ENCODE measurements at regions not wholly inside any gene's neighbourhood (a gene's known extent, or its start where the extent isn't known, plus 50 kb on each side); places are given as distances from the start of the nearest gene placed in this dataset.

GRCh38 chr14:85234156-85235025 is 295.6 kb upstream of the FLRT2 start:
- H3K9me3 Mint-ChIP-seq, result peaks cover under 1 to 24% (median 8%) of the 10 kb centered on the region in 11 donors
- DNase-seq (no peak), ATAC-seq (no peak)
- Histone ChIP-seq H3K27me3 (ENCODE audit: control insufficient read depth in 2 of 2, insufficient read depth in 2 of 2, low read length in 2 of 2) (no peaks in the 10 kb centered on the region), H3K4me1 (ENCODE audit: control insufficient read depth in 2 of 2, insufficient read depth in 2 of 2, low read length in 2 of 2) (no peaks in the 10 kb centered on the region), H3K9me3 (ENCODE audit: control insufficient read depth in 2 of 3, low read length in 3 of 3) (no peaks in the 10 kb centered on the region), H3K36me3 (ENCODE audit: control insufficient read depth in 2 of 3, insufficient read depth in 3 of 3, low read length in 3 of 3) (no peaks in the 10 kb centered on the region), H3K27ac (ENCODE audit: low read depth, low read length) (no peak overlapping the region), H3K4me3 (ENCODE audit: low read length) (no peak overlapping the region)
- H3K27ac Mint-ChIP-seq, result no peak overlapping the region
- no peak overlapping the region for H3K4me3 Mint-ChIP-seq
- H3K36me3 Mint-ChIP-seq, result no peaks in the 10 kb centered on the region
- no peaks in the 10 kb centered on the region for H3K27me3 Mint-ChIP-seq
- ChIA-PET POLR2A (no interaction called here), CTCF (no interaction called here)
- intact Hi-C loops (cut with micrococcal nuclease), result no loop called here
- H3K4me1 Mint-ChIP-seq, result no peaks in the 10 kb centered on the region

GRCh38 chr14:85235868-85236267 is 294.1 kb upstream of the FLRT2 start:
- intact Hi-C loops (cut with micrococcal nuclease), result no loop called here
- H3K4me1 Mint-ChIP-seq, result peaks cover 0 to under 1% (median 0%) of the 10 kb centered on the region in 7 donors
- H3K27me3 Mint-ChIP-seq, result no peaks in the 10 kb centered on the region
- Histone ChIP-seq H3K4me1 (ENCODE audit: control insufficient read depth in 2 of 2, insufficient read depth in 2 of 2, low read length in 2 of 2) (no peaks in the 10 kb centered on the region), H3K9me3 (ENCODE audit: control insufficient read depth in 2 of 3, low read length in 3 of 3) (no peaks in the 10 kb centered on the region), H3K4me3 (ENCODE audit: low read length) (no peak overlapping the region), H3K36me3 (ENCODE audit: control insufficient read depth in 2 of 3, insufficient read depth in 3 of 3, low read length in 3 of 3) (no peaks in the 10 kb centered on the region), H3K27me3 (ENCODE audit: control insufficient read depth in 2 of 2, insufficient read depth in 2 of 2, low read length in 2 of 2) (no peaks in the 10 kb centered on the region), H3K27ac (ENCODE audit: low read depth, low read length) (no peak overlapping the region)
- CTCF ChIA-PET, result no interaction called here
- H3K36me3 Mint-ChIP-seq, result no peaks in the 10 kb centered on the region
- no peak overlapping the region for H3K27ac Mint-ChIP-seq
- no peak for ATAC-seq
- H3K4me3 Mint-ChIP-seq, result no peak overlapping the region
- POLR2A ChIA-PET, result no interaction called here
- DNase-seq, result no peak
- H3K9me3 Mint-ChIP-seq, result peaks cover 0 to 21% (median 7%) of the 10 kb centered on the region in 11 donors

- H3K27me3 Mint-ChIP-seq, result no peaks in the 10 kb centered on the region
- Histone ChIP-seq H3K4me1 (ENCODE audit: control insufficient read depth in 2 of 2, insufficient read depth in 2 of 2, low read length in 2 of 2) (no peaks in the 10 kb centered on the region), H3K27ac (ENCODE audit: low read depth, low read length) (no peak overlapping the region), H3K36me3 (ENCODE audit: control insufficient read depth in 2 of 3, insufficient read depth in 3 of 3, low read length in 3 of 3) (no peaks in the 10 kb centered on the region), H3K27me3 (ENCODE audit: control insufficient read depth in 2 of 2, insufficient read depth in 2 of 2, low read length in 2 of 2) (no peaks in the 10 kb centered on the region), H3K4me3 (ENCODE audit: low read length) (no peak overlapping the region), H3K9me3 (ENCODE audit: control insufficient read depth in 2 of 3, low read length in 3 of 3) (no peaks in the 10 kb centered on the region)
- CTCF ChIA-PET, result no interaction called here
- H3K4me1 Mint-ChIP-seq, result peaks cover 0 to 3% (median 0%) of the 10 kb centered on the region in 7 donors
- intact Hi-C loops (cut with micrococcal nuclease), result no loop called here
- POLR2A ChIA-PET, result no interaction called here
- ATAC-seq, result no peak
- no peaks in the 10 kb centered on the region for H3K36me3 Mint-ChIP-seq
- H3K9me3 Mint-ChIP-seq, result peaks cover 0 to 19% (median 5%) of the 10 kb centered on the region in 11 donors
- no peak for DNase-seq
- no peak overlapping the region for H3K27ac Mint-ChIP-seq
- no peak overlapping the region for H3K4me3 Mint-ChIP-seq
Observed at GRCh38 chr14:85236296-85236695, 293.6 kb upstream of the FLRT2 start.

GRCh38 chr14:85239791-85240190 is 290.2 kb upstream of the FLRT2 start:
- Mint-ChIP-seq H3K36me3 (no peaks in the 10 kb centered on the region), H3K9me3 (peaks cover 0 to 5% (median 1%) of the 10 kb centered on the region in 11 donors), H3K4me1 (peaks cover 0 to 3% (median 0%) of the 10 kb centered on the region in 7 donors), H3K27me3 (no peaks in the 10 kb centered on the region), H3K27ac (no peak overlapping the region), H3K4me3 (no peak overlapping the region)
- no peaks in the 10 kb centered on the region for H3K27me3 ChIP-seq (ENCODE audit: control insufficient read depth in 2 of 2, insufficient read depth in 2 of 2, low read length in 2 of 2)
- H3K36me3 ChIP-seq (ENCODE audit: control insufficient read depth in 2 of 3, insufficient read depth in 3 of 3, low read length in 3 of 3), result no peaks in the 10 kb centered on the region
- no peaks in the 10 kb centered on the region for H3K4me1 ChIP-seq (ENCODE audit: control insufficient read depth in 2 of 2, insufficient read depth in 2 of 2, low read length in 2 of 2)
- DNase-seq (no peak), ATAC-seq (no peak)
- H3K9me3 ChIP-seq (ENCODE audit: control insufficient read depth in 2 of 3, low read length in 3 of 3), result no peaks in the 10 kb centered on the region
- H3K4me3 ChIP-seq (ENCODE audit: low read length), result no peak overlapping the region
- POLR2A ChIA-PET, result no interaction called here
- no peak overlapping the region for H3K27ac ChIP-seq (ENCODE audit: low read depth, low read length)
- CTCF ChIA-PET, result no interaction called here
- intact Hi-C loops (cut with micrococcal nuclease), result no loop called here

GRCh38 chr14:85241022-85241855 is 288.7 kb upstream of the FLRT2 start:
- H3K27ac ChIP-seq (ENCODE audit: low read depth, low read length), result no peak overlapping the region
- peaks cover 0 to 3% (median 0%) of the 10 kb centered on the region in 7 donors for H3K4me1 Mint-ChIP-seq
- intact Hi-C loops (cut with micrococcal nuclease), result no loop called here
- CTCF ChIA-PET, result no interaction called here
- H3K27ac Mint-ChIP-seq, result no peak overlapping the region
- no peaks in the 10 kb centered on the region for H3K27me3 ChIP-seq (ENCODE audit: control insufficient read depth in 2 of 2, insufficient read depth in 2 of 2, low read length in 2 of 2)
- H3K9me3 ChIP-seq (ENCODE audit: control insufficient read depth in 2 of 3, low read length in 3 of 3), result no peaks in the 10 kb centered on the region
- POLR2A ChIA-PET, result no interaction called here
- DNase-seq, result no peak
- no peak overlapping the region for H3K4me3 Mint-ChIP-seq
- peaks cover 0 to 7% (median 0%) of the 10 kb centered on the region in 11 donors for H3K9me3 Mint-ChIP-seq
- ATAC-seq, result no peak
- H3K4me3 ChIP-seq (ENCODE audit: low read length), result no peak overlapping the region
- no peaks in the 10 kb centered on the region for H3K27me3 Mint-ChIP-seq
- H3K4me1 ChIP-seq (ENCODE audit: control insufficient read depth in 2 of 2, insufficient read depth in 2 of 2, low read length in 2 of 2), result no peaks in the 10 kb centered on the region
- H3K36me3 ChIP-seq (ENCODE audit: control insufficient read depth in 2 of 3, insufficient read depth in 3 of 3, low read length in 3 of 3), result no peaks in the 10 kb centered on the region
- no peaks in the 10 kb centered on the region for H3K36me3 Mint-ChIP-seq

- ATAC-seq (no peak), DNase-seq (no peak)
- Mint-ChIP-seq H3K9me3 (peaks cover 0 to 13% (median 2%) of the 10 kb centered on the region in 11 donors), H3K36me3 (no peaks in the 10 kb centered on the region), H3K4me3 (no peak overlapping the region), H3K27ac (no peak overlapping the region), H3K4me1 (peaks cover 0 to 3% (median 0%) of the 10 kb centered on the region in 7 donors), H3K27me3 (no peaks in the 10 kb centered on the region)
- POLR2A ChIA-PET, result no interaction called here
- Histone ChIP-seq H3K4me3 (ENCODE audit: low read length) (no peak overlapping the region), H3K36me3 (ENCODE audit: control insufficient read depth in 2 of 3, insufficient read depth in 3 of 3, low read length in 3 of 3) (no peaks in the 10 kb centered on the region), H3K4me1 (ENCODE audit: control insufficient read depth in 2 of 2, insufficient read depth in 2 of 2, low read length in 2 of 2) (no peaks in the 10 kb centered on the region), H3K9me3 (ENCODE audit: control insufficient read depth in 2 of 3, low read length in 3 of 3) (no peaks in the 10 kb centered on the region), H3K27ac (ENCODE audit: low read depth, low read length) (no peak overlapping the region), H3K27me3 (ENCODE audit: control insufficient read depth in 2 of 2, insufficient read depth in 2 of 2, low read length in 2 of 2) (no peaks in the 10 kb centered on the region)
- intact Hi-C loops (cut with micrococcal nuclease), result no loop called here
- CTCF ChIA-PET, result interaction anchor here (0.5 kb wide), 1 partner anchor 39 kb away, joined by 8 read pairs; no protein-coding TSS in a partner anchor
Observed at GRCh38 chr14:85242666-85243065, 287.3 kb upstream of the FLRT2 start.

Data from naive thymus-derived CD4-positive, alpha-beta T cell (primary cell).